ENCODE measurements at regions not wholly inside any gene's neighbourhood (a gene's known extent, or its start where the extent isn't known, plus 50 kb on each side); places are given as distances from the start of the nearest gene placed in this dataset.

GRCh38 chr11:106463154-106463553 is 385.7 kb downstream of the AASDHPPT start:
- no peak for ATAC-seq

GRCh38 chr11:106463796-106464201 is 386.3 kb downstream of the AASDHPPT start:
- Histone ChIP-seq H3K4me1 (ENCODE audit: low read depth) (no peaks in the 10 kb centered on the region), H3K36me3 (ENCODE audit: low read depth) (no peaks in the 10 kb centered on the region), H3K4me3 (no peak overlapping the region), H3K9me3 (peaks cover 18% of the 10 kb centered on the region)
- no peak for DNase-seq
- ATAC-seq = no peak
- intact Hi-C loops (cut with DNase I, micrococcal nuclease) = no loop called here
- TF ChIP-seq, protein P1, sequence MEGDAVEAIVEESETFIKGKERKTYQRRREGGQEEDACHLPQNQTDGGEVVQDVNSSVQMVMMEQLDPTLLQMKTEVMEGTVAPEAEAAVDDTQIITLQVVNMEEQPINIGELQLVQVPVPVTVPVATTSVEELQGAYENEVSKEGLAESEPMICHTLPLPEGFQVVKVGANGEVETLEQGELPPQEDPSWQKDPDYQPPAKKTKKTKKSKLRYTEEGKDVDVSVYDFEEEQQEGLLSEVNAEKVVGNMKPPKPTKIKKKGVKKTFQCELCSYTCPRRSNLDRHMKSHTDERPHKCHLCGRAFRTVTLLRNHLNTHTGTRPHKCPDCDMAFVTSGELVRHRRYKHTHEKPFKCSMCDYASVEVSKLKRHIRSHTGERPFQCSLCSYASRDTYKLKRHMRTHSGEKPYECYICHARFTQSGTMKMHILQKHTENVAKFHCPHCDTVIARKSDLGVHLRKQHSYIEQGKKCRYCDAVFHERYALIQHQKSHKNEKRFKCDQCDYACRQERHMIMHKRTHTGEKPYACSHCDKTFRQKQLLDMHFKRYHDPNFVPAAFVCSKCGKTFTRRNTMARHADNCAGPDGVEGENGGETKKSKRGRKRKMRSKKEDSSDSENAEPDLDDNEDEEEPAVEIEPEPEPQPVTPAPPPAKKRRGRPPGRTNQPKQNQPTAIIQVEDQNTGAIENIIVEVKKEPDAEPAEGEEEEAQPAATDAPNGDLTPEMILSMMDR (IDR thresholded peaks at IDR 0.05) = no peak

More at GRCh38 chr11:106463154-106463553, 385.7 kb downstream of the AASDHPPT start:
- intact Hi-C loops (cut with DNase I, micrococcal nuclease) = no loop called here
- no peak for DNase-seq
- Histone ChIP-seq H3K9me3 (peaks cover 18% of the 10 kb centered on the region), H3K4me1 (ENCODE audit: low read depth) (no peaks in the 10 kb centered on the region), H3K4me3 (no peak overlapping the region), H3K36me3 (ENCODE audit: low read depth) (no peaks in the 10 kb centered on the region)
- TF ChIP-seq, protein P1 (IDR thresholded peaks at IDR 0.05) = no peak

- Histone ChIP-seq H3K36me3 (ENCODE audit: low read depth) (no peaks in the 10 kb centered on the region), H3K4me1 (ENCODE audit: low read depth) (no peaks in the 10 kb centered on the region), H3K4me3 (no peak overlapping the region), H3K9me3 (peaks cover 18% of the 10 kb centered on the region)
- TF ChIP-seq, protein P1 (IDR thresholded peaks at IDR 0.05) = no peak
- no peak for DNase-seq
- intact Hi-C loops (cut with DNase I, micrococcal nuclease) = no loop called here
- no peak for ATAC-seq
Measured at GRCh38 chr11:106464728-106465127, 387.3 kb downstream of the AASDHPPT start.

DNA sequence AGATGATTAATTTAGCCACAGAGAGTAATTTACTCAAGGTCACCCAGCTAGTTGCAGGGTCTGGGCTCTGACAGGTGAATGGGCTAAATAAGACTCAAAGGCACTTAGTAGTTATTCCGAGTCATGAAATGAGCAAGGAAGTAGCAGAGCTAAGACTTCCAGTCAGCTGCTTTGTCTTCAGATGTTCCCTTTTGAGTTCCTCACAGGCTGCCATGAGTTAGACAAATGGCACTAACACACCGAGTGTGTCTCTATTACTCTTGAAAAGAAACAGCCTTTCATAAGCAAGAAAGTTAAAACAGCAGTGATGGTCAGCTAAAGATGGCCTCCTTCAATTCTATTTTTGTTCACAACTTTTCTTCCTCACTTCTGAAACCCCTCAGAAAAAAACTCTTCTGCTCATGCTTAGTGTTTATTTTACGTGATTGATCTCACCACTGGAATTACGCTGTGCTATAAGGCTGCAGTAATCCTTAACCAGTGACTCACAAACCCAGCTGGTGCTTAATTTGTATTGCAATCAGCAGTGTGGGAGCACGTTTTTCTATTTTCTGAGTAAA is 389.1 kb downstream of the AASDHPPT start:
- Histone ChIP-seq H3K4me1 (ENCODE audit: low read depth) (no peaks in the 10 kb centered on the region), H3K9me3 (peaks cover 21% of the 10 kb centered on the region), H3K4me3 (no peak overlapping the region), H3K36me3 (ENCODE audit: low read depth) (no peaks in the 10 kb centered on the region)
- intact Hi-C loops (cut with DNase I, micrococcal nuclease) = no loop called here
- TF ChIP-seq, protein P1 (IDR thresholded peaks at IDR 0.05) = no peak
- DNase-seq = no peak
- ATAC-seq = no peak

GRCh38 chr11:106467501-106467900 is 390.0 kb downstream of the AASDHPPT start:
- Histone ChIP-seq H3K4me3 (no peak overlapping the region), H3K4me1 (ENCODE audit: low read depth) (no peaks in the 10 kb centered on the region), H3K9me3 (peaks cover 23% of the 10 kb centered on the region), H3K36me3 (ENCODE audit: low read depth) (no peaks in the 10 kb centered on the region)
- TF ChIP-seq, protein P1 (IDR thresholded peaks at IDR 0.05) = no peak
- DNase-seq (no peak), ATAC-seq (no peak)
- intact Hi-C loops (cut with DNase I, micrococcal nuclease) = no loop called here

GRCh38 chr11:106468086-106468485 is 390.6 kb downstream of the AASDHPPT start:
- Histone ChIP-seq H3K4me1 (ENCODE audit: low read depth) (no peaks in the 10 kb centered on the region), H3K36me3 (ENCODE audit: low read depth) (no peaks in the 10 kb centered on the region), H3K4me3 (no peak overlapping the region), H3K9me3 (peaks cover 25% of the 10 kb centered on the region)
- DNase-seq = no peak
- ATAC-seq = no peak
- TF ChIP-seq, protein P1 (IDR thresholded peaks at IDR 0.05) = no peak
- intact Hi-C loops (cut with DNase I, micrococcal nuclease) = no loop called here

Data from mucosa of descending colon (tissue), 3 donors.